ENCODE measurements at regions not wholly inside any gene's neighbourhood (a gene's known extent, or its start where the extent isn't known, plus 50 kb on each side); places are given as distances from the start of the nearest gene placed in this dataset.

- no peak for TF ChIP-seq SUZ12 (IDR thresholded peaks at IDR 0.05; ENCODE audit: extremely low read depth, insufficient read depth, insufficient read length)
- TF ChIP-seq YY1 (IDR thresholded peaks at IDR 0.05; ENCODE audit: insufficient read depth, insufficient read length): no peak
- TF ChIP-seq ZNF274 (IDR thresholded peaks at IDR 0.05; ENCODE audit: low read depth, low read length): no peak
Measured at GRCh38 chr6:41488433-41489119, 57.6 kb upstream of the FOXP4 start.

Measured in NT2/D1 (cell line).